ENCODE measurements at regions not wholly inside any gene's neighbourhood (a gene's known extent, or its start where the extent isn't known, plus 50 kb on each side); places are given as distances from the start of the nearest gene placed in this dataset.

- no peaks in the 10 kb centered on the region for H3K36me3 ChIP-seq (ENCODE audit: insufficient read depth, low read length)
- no peak overlapping the region for H2AFZ ChIP-seq (ENCODE audit: low read length)
- no peak overlapping the region for H3K27ac ChIP-seq (ENCODE audit: low read depth, low read length, poor library complexity, severe bottlenecking)
- H3K9me2 ChIP-seq (ENCODE audit: insufficient read depth, low read length): no peaks in the 10 kb centered on the region
- H4K20me1 ChIP-seq (ENCODE audit: insufficient read depth, low read length): no peaks in the 10 kb centered on the region
- DNase-seq (ENCODE audit: low spot score): no peak
- no peak for TF ChIP-seq EZH2phosphoT487 (IDR thresholded peaks at IDR 0.05; ENCODE audit: borderline replicate concordance, low read depth, low read length)
- TF ChIP-seq CTCF (conservative IDR thresholded peaks at IDR 0.05; ENCODE audit: low read length): no peak
- no peak overlapping the region for H3K4me2 ChIP-seq (ENCODE audit: low read length)
- CTCF ChIA-PET (ENCODE audit: unreplicated experiment): no interaction called here
- no peaks in the 10 kb centered on the region for H3K9me3 ChIP-seq (ENCODE audit: low read length)
- POLR2A ChIA-PET: no interaction called here
- no TSS peak for BruUV-seq (replicated peaks)
- H3K4me1 ChIP-seq (ENCODE audit: insufficient read depth, low read length, poor library complexity, severe bottlenecking): no peaks in the 10 kb centered on the region
- intact Hi-C loops (cut with micrococcal nuclease; ENCODE audit: unreplicated experiment): no loop called here
- H3K79me2 ChIP-seq (ENCODE audit: insufficient read depth, low read depth, low read length): no peaks in the 10 kb centered on the region
- no peak overlapping the region for H3K4me3 ChIP-seq (ENCODE audit: low read depth, low read length, poor library complexity, severe bottlenecking)
These were observed 125.5 kb upstream of the CDH4 start for GRCh38 chr20:61126369-61127195.

- no peak overlapping the region for H3K4me2 ChIP-seq (ENCODE audit: low read length)
- BruUV-seq (replicated peaks): no TSS peak
- no peaks in the 10 kb centered on the region for H3K9me3 ChIP-seq (ENCODE audit: low read length)
- no peak for DNase-seq (ENCODE audit: low spot score)
- no peaks in the 10 kb centered on the region for H3K4me1 ChIP-seq (ENCODE audit: insufficient read depth, low read length, poor library complexity, severe bottlenecking)
- TF ChIP-seq EZH2phosphoT487 (IDR thresholded peaks at IDR 0.05; ENCODE audit: borderline replicate concordance, low read depth, low read length) (no peak), CTCF (conservative IDR thresholded peaks at IDR 0.05; ENCODE audit: low read length) (no peak)
- no peaks in the 10 kb centered on the region for H4K20me1 ChIP-seq (ENCODE audit: insufficient read depth, low read length)
- H2AFZ ChIP-seq (ENCODE audit: low read length): no peak overlapping the region
- H3K27ac ChIP-seq (ENCODE audit: low read depth, low read length, poor library complexity, severe bottlenecking): no peak overlapping the region
- H3K9me2 ChIP-seq (ENCODE audit: insufficient read depth, low read length): no peaks in the 10 kb centered on the region
- CTCF ChIA-PET (ENCODE audit: unreplicated experiment): no interaction called here
- POLR2A ChIA-PET: interaction anchor here (1.1 kb wide), 1 partner anchor 9 kb away, joined by 4 read pairs; no protein-coding TSS in a partner anchor
- no peaks in the 10 kb centered on the region for H3K36me3 ChIP-seq (ENCODE audit: insufficient read depth, low read length)
- H3K79me2 ChIP-seq (ENCODE audit: insufficient read depth, low read depth, low read length): no peaks in the 10 kb centered on the region
- no peak overlapping the region for H3K4me3 ChIP-seq (ENCODE audit: low read depth, low read length, poor library complexity, severe bottlenecking)
- intact Hi-C loops (cut with micrococcal nuclease; ENCODE audit: unreplicated experiment): no loop called here
These were observed 124.6 kb upstream of the CDH4 start for GRCh38 chr20:61127311-61128039.

All from OCI-LY7 (cell line).